Neural crest cell (in vitro differentiated cells): ENCODE measurements at regions not wholly inside any gene's neighbourhood (a gene's known extent, or its start where the extent isn't known, plus 50 kb on each side); places are given as distances from the start of the nearest gene placed in this dataset.

Experiments used
- DNase-seq: peaks from one replicate; pipeline ENCODE4 v3.0.0; 2021; ENCODE audit warnings: low read depth, mixed read lengths, low spot score
- H3K27ac Mint-ChIP-seq: one replicate; pipeline ENCODE4 v1.8.0; 2021; ENCODE audit warnings: mild to moderate bottlenecking, mixed read lengths; ENCODE audit not compliant: unreplicated experiment
- H3K27me3 Mint-ChIP-seq: 2 replicates; pipeline ENCODE4 v1.8.0; 2021; ENCODE audit warnings: low read depth, mild to moderate bottlenecking, mixed read lengths
- H3K36me3 Mint-ChIP-seq: 2 replicates; pipeline ENCODE4 v1.8.0; 2021; ENCODE audit warnings: low read depth, mild to moderate bottlenecking, mixed read lengths
- H3K4me1 Mint-ChIP-seq: 2 replicates; pipeline ENCODE4 v1.8.0; 2021; ENCODE audit warnings: mixed read lengths
- H3K4me3 Mint-ChIP-seq: one replicate; pipeline ENCODE4 v1.8.0; 2021; ENCODE audit warnings: mild to moderate bottlenecking, mixed read lengths
- H3K9me3 Mint-ChIP-seq: 2 replicates; pipeline ENCODE4 v1.8.0; 2021; ENCODE audit warnings: mixed read lengths
- CTCF ChIP-seq: fragments of 200-600 bp; sonication (generic); conservative IDR thresholded peaks from 2 replicates; pipeline ENCODE4 v1.5.0; 2021; ENCODE audit warnings: antibody characterized with exemption, mild to moderate bottlenecking

GRCh38 chr15:37733628-37734027 lies 200.8 kb upstream of the TMCO5A start:
- Mint-ChIP-seq H3K4me1 (no peaks in the 10 kb centered on the region), H3K36me3 (no peaks in the 10 kb centered on the region), H3K27me3 (peaks cover 29% of the 10 kb centered on the region), H3K9me3 (no peaks in the 10 kb centered on the region), H3K27ac (no peak overlapping the region), H3K4me3 (no peak overlapping the region)
- no peak for TF ChIP-seq CTCF
- DNase-seq = no peak

GRCh38 chr15:37740623-37741141 lies 193.8 kb upstream of the TMCO5A start:
- Mint-ChIP-seq H3K4me1 (no peaks in the 10 kb centered on the region), H3K27me3 (peaks cover 26% of the 10 kb centered on the region), H3K4me3 (no peak overlapping the region), H3K9me3 (no peaks in the 10 kb centered on the region), H3K36me3 (no peaks in the 10 kb centered on the region), H3K27ac (no peak overlapping the region)
- DNase-seq = no peak
- TF ChIP-seq CTCF = no peak

DNA sequence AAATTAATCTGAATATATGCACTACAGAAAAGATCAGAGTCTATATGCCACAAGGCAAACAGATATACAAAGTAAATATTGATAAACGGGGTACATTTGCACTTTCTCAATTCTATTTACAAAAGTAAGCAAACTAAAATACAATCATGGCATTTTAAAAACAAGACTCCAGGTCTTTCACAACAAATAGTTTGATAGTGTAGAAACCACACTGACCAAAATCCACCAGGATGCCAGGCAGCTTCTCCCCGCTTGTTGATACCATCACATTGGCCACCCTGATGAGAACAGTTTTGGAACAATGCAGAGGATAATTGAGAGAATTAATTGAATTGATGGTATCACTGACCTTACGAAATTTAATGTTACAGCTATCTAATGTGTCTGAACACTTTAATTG lies 190.6 kb upstream of the TMCO5A start:
- H3K4me1 Mint-ChIP-seq = no peaks in the 10 kb centered on the region
- no peaks in the 10 kb centered on the region for H3K36me3 Mint-ChIP-seq
- no peak for DNase-seq
- peaks cover 13% of the 10 kb centered on the region for H3K27me3 Mint-ChIP-seq
- H3K4me3 Mint-ChIP-seq = no peak overlapping the region
- TF ChIP-seq CTCF = no peak
- no peaks in the 10 kb centered on the region for H3K9me3 Mint-ChIP-seq
- no peak overlapping the region for H3K27ac Mint-ChIP-seq

- Mint-ChIP-seq H3K9me3 (peaks cover under 1% of the 10 kb centered on the region), H3K27me3 (peaks cover 10% of the 10 kb centered on the region), H3K36me3 (no peaks in the 10 kb centered on the region), H3K4me3 (no peak overlapping the region), H3K4me1 (no peaks in the 10 kb centered on the region), H3K27ac (no peak overlapping the region)
- no peak for DNase-seq
- TF ChIP-seq CTCF = no peak
Measured at GRCh38 chr15:37744521-37744920, 189.9 kb upstream of the TMCO5A start.

GRCh38 chr15:37751401-37751800 lies 183.0 kb upstream of the TMCO5A start:
- TF ChIP-seq CTCF = no peak
- H3K36me3 Mint-ChIP-seq = no peaks in the 10 kb centered on the region
- H3K4me1 Mint-ChIP-seq = no peaks in the 10 kb centered on the region
- H3K27me3 Mint-ChIP-seq = peaks cover 2% of the 10 kb centered on the region
- no peak overlapping the region for H3K4me3 Mint-ChIP-seq
- H3K27ac Mint-ChIP-seq = no peak overlapping the region
- peaks cover 10% of the 10 kb centered on the region for H3K9me3 Mint-ChIP-seq
- DNase-seq = no peak

GRCh38 chr15:37756407-37756806 lies 178.0 kb upstream of the TMCO5A start:
- no peak for DNase-seq
- Mint-ChIP-seq H3K27me3 (no peaks in the 10 kb centered on the region), H3K4me3 (no peak overlapping the region), H3K27ac (no peak overlapping the region), H3K9me3 (peaks cover 5% of the 10 kb centered on the region), H3K36me3 (no peaks in the 10 kb centered on the region), H3K4me1 (no peaks in the 10 kb centered on the region)
- TF ChIP-seq CTCF = no peak
